Activated naive CD4-positive, alpha-beta T cell treated with anti-CD3 and anti-CD28 coated beads, Interleukin-2, amount 10 ng/mL, durations not matched to agents 7 days and 5 days (primary cell): ENCODE measurements at regions not wholly inside any gene's neighbourhood (a gene's known extent, or its start where the extent isn't known, plus 50 kb on each side); places are given as distances from the start of the nearest gene placed in this dataset.
"Not testable (repeated sequence)": the region's sequence is repeated elsewhere in the genome, so short reads cannot be mapped to it uniquely, and the experiment has no call there.

Experiments used
- CTCF ChIA-PET: fragments of 350-600 bp; sonication (Branson Sonifier 250); formaldehyde crosslinking; loops from one replicate; lab custom pipeline; 2021; ENCODE audit warnings: antibody characterized with exemption; lab: Charles Lee
- DNase-seq: peaks from one replicate; pipeline ENCODE4 v3.0.0-alpha.2; 2020
- H3K27ac Mint-ChIP-seq: one replicate; pipeline ENCODE4 v1.8.0; 2021; ENCODE audit warnings: mild to moderate bottlenecking, moderate library complexity, mixed read lengths
- H3K27me3 Mint-ChIP-seq: one replicate; pipeline ENCODE4 v1.8.0; 2021; ENCODE audit warnings: mild to moderate bottlenecking, mixed read lengths
- H3K36me3 Mint-ChIP-seq: one replicate; pipeline ENCODE4 v1.8.0; 2021; ENCODE audit warnings: mixed read lengths
- H3K4me1 Mint-ChIP-seq: one replicate; pipeline ENCODE4 v1.8.0; 2021; ENCODE audit warnings: mixed read lengths
- H3K4me3 Mint-ChIP-seq: one replicate; pipeline ENCODE4 v1.8.0; 2021; ENCODE audit warnings: mild to moderate bottlenecking, moderate library complexity, mixed read lengths
- H3K9me3 Mint-ChIP-seq: one replicate; pipeline ENCODE4 v1.8.0; 2021; ENCODE audit warnings: mixed read lengths

GRCh38 chr2:155021618-155022017 is 323.1 kb downstream of the KCNJ3 start:
- Mint-ChIP-seq H3K36me3 (no peaks in the 10 kb centered on the region), H3K9me3 (peaks cover 2% of the 10 kb centered on the region), H3K27me3 (no peaks in the 10 kb centered on the region), H3K4me1 (no peaks in the 10 kb centered on the region), H3K4me3 (no peak overlapping the region), H3K27ac (no peak overlapping the region)
- no peak for DNase-seq
- CTCF ChIA-PET: no interaction called here

- DNase-seq: no peak
- Mint-ChIP-seq H3K9me3 (peaks cover 2% of the 10 kb centered on the region), H3K27me3 (no peaks in the 10 kb centered on the region), H3K4me3 (no peak overlapping the region), H3K27ac (no peak overlapping the region), H3K36me3 (no peaks in the 10 kb centered on the region), H3K4me1 (no peaks in the 10 kb centered on the region)
- CTCF ChIA-PET: no interaction called here
Observed at GRCh38 chr2:155020246-155020645, 321.8 kb downstream of the KCNJ3 start.

- H3K4me1 Mint-ChIP-seq: no peaks in the 10 kb centered on the region
- H3K36me3 Mint-ChIP-seq: no peaks in the 10 kb centered on the region
- H3K27ac Mint-ChIP-seq: no peak overlapping the region
- no peak overlapping the region for H3K4me3 Mint-ChIP-seq
- H3K27me3 Mint-ChIP-seq: no peaks in the 10 kb centered on the region
- DNase-seq: no peak
- CTCF ChIA-PET: no interaction called here
- H3K9me3 Mint-ChIP-seq: peaks cover 5% of the 10 kb centered on the region
Observed at GRCh38 chr2:155010925-155011324, 312.4 kb downstream of the KCNJ3 start.

- CTCF ChIA-PET: no interaction called here
- Mint-ChIP-seq H3K27ac (no peak overlapping the region), H3K9me3 (no peaks in the 10 kb centered on the region), H3K27me3 (no peaks in the 10 kb centered on the region), H3K4me3 (no peak overlapping the region), H3K36me3 (no peaks in the 10 kb centered on the region), H3K4me1 (no peaks in the 10 kb centered on the region)
- DNase-seq: no peak
Observed at GRCh38 chr2:154995361-154995760, 296.9 kb downstream of the KCNJ3 start.

- Mint-ChIP-seq H3K4me1 (no peaks in the 10 kb centered on the region), H3K4me3 (no peak overlapping the region), H3K27me3 (no peaks in the 10 kb centered on the region), H3K27ac (no peak overlapping the region), H3K36me3 (no peaks in the 10 kb centered on the region), H3K9me3 (peaks cover 2% of the 10 kb centered on the region)
- DNase-seq: no peak
- CTCF ChIA-PET: no interaction called here
Observed at GRCh38 chr2:154992826-154993225, 294.3 kb downstream of the KCNJ3 start.

GRCh38 chr2:154978710-154979109 is 280.2 kb downstream of the KCNJ3 start:
- Mint-ChIP-seq H3K9me3 (no peaks in the 10 kb centered on the region), H3K36me3 (no peaks in the 10 kb centered on the region), H3K4me3 (no peak overlapping the region), H3K27me3 (no peaks in the 10 kb centered on the region), H3K4me1 (no peaks in the 10 kb centered on the region), H3K27ac (no peak overlapping the region)
- CTCF ChIA-PET: no interaction called here
- DNase-seq: no peak

- H3K4me1 Mint-ChIP-seq: no peaks in the 10 kb centered on the region
Observed at GRCh38 chr2:154978244-154978643, 279.7 kb downstream of the KCNJ3 start.

GRCh38 chr2:154974041-154974440 is 275.5 kb downstream of the KCNJ3 start:
- no peak overlapping the region for H3K27ac Mint-ChIP-seq
- CTCF ChIA-PET: no interaction called here
- DNase-seq: no peak
- no peak overlapping the region for H3K4me3 Mint-ChIP-seq
- no peaks in the 10 kb centered on the region for H3K9me3 Mint-ChIP-seq
- no peaks in the 10 kb centered on the region for H3K4me1 Mint-ChIP-seq
- H3K27me3 Mint-ChIP-seq: no peaks in the 10 kb centered on the region
- H3K36me3 Mint-ChIP-seq: no peaks in the 10 kb centered on the region

More at GRCh38 chr2:154978244-154978643, 279.7 kb downstream of the KCNJ3 start:
- CTCF ChIA-PET: no interaction called here
- no peak overlapping the region for H3K4me3 Mint-ChIP-seq
- DNase-seq: no peak
- no peak overlapping the region for H3K27ac Mint-ChIP-seq
- no peaks in the 10 kb centered on the region for H3K27me3 Mint-ChIP-seq
- no peaks in the 10 kb centered on the region for H3K36me3 Mint-ChIP-seq
- H3K9me3 Mint-ChIP-seq: no peaks in the 10 kb centered on the region

- H3K4me1 Mint-ChIP-seq: no peaks in the 10 kb centered on the region
- no peaks in the 10 kb centered on the region for H3K27me3 Mint-ChIP-seq
- H3K27ac Mint-ChIP-seq: no peak overlapping the region
- H3K4me3 Mint-ChIP-seq: no peak overlapping the region
- peaks cover 3% of the 10 kb centered on the region for H3K9me3 Mint-ChIP-seq
- H3K36me3 Mint-ChIP-seq: no peaks in the 10 kb centered on the region
- no peak for DNase-seq
- CTCF ChIA-PET: no interaction called here
Observed at GRCh38 chr2:154963511-154963910, 265.0 kb downstream of the KCNJ3 start.

GRCh38 chr2:154961676-154962075 is 263.2 kb downstream of the KCNJ3 start:
- H3K27ac Mint-ChIP-seq: no peak overlapping the region
- no peaks in the 10 kb centered on the region for H3K27me3 Mint-ChIP-seq

GRCh38 chr2:154960802-154961583 is 262.5 kb downstream of the KCNJ3 start:
- H3K27me3 Mint-ChIP-seq: no peaks in the 10 kb centered on the region
- no peaks in the 10 kb centered on the region for H3K36me3 Mint-ChIP-seq
- H3K9me3 Mint-ChIP-seq: peaks cover 6% of the 10 kb centered on the region
- no peak overlapping the region for H3K27ac Mint-ChIP-seq
- H3K4me3 Mint-ChIP-seq: no peak overlapping the region
- H3K4me1 Mint-ChIP-seq: no peaks in the 10 kb centered on the region
- CTCF ChIA-PET: no interaction called here
- DNase-seq: no peak

More at GRCh38 chr2:154961676-154962075, 263.2 kb downstream of the KCNJ3 start:
- DNase-seq: no peak
- H3K9me3 Mint-ChIP-seq: peaks cover 6% of the 10 kb centered on the region
- H3K36me3 Mint-ChIP-seq: no peaks in the 10 kb centered on the region
- H3K4me1 Mint-ChIP-seq: no peaks in the 10 kb centered on the region
- CTCF ChIA-PET: no interaction called here
- H3K4me3 Mint-ChIP-seq: no peak overlapping the region

GRCh38 chr2:154952346-154952980 is 254.0 kb downstream of the KCNJ3 start:
- H3K36me3 Mint-ChIP-seq: no peaks in the 10 kb centered on the region
- CTCF ChIA-PET: no interaction called here
- DNase-seq: no peak
- no peak overlapping the region for H3K4me3 Mint-ChIP-seq
- no peak overlapping the region for H3K27ac Mint-ChIP-seq
- no peaks in the 10 kb centered on the region for H3K4me1 Mint-ChIP-seq
- H3K27me3 Mint-ChIP-seq: no peaks in the 10 kb centered on the region
- H3K9me3 Mint-ChIP-seq: peaks cover 3% of the 10 kb centered on the region

- H3K27me3 Mint-ChIP-seq, H3K4me3 Mint-ChIP-seq, H3K36me3 Mint-ChIP-seq, DNase-seq, CTCF ChIA-PET, H3K9me3 Mint-ChIP-seq, H3K4me1 Mint-ChIP-seq, H3K27ac Mint-ChIP-seq: not testable (repeated sequence)
Observed at GRCh38 chr2:154947416-154947815, 248.9 kb downstream of the KCNJ3 start.

- CTCF ChIA-PET: no interaction called here
- no peaks in the 10 kb centered on the region for H3K27me3 Mint-ChIP-seq
- DNase-seq: no peak
Observed at GRCh38 chr2:154945984-154946383, 247.5 kb downstream of the KCNJ3 start.

GRCh38 chr2:154941379-154941778 is 242.9 kb downstream of the KCNJ3 start:
- Mint-ChIP-seq H3K27ac (no peak overlapping the region), H3K36me3 (no peaks in the 10 kb centered on the region), H3K9me3 (no peaks in the 10 kb centered on the region), H3K4me1 (no peaks in the 10 kb centered on the region), H3K27me3 (no peaks in the 10 kb centered on the region), H3K4me3 (no peak overlapping the region)
- CTCF ChIA-PET: no interaction called here
- no peak for DNase-seq

More at GRCh38 chr2:154945984-154946383, 247.5 kb downstream of the KCNJ3 start:
- Mint-ChIP-seq H3K36me3 (no peaks in the 10 kb centered on the region), H3K27ac (no peak overlapping the region), H3K4me3 (no peak overlapping the region), H3K4me1 (no peaks in the 10 kb centered on the region), H3K9me3 (no peaks in the 10 kb centered on the region)
